Gastrocnemius medialis (tissue), 4 donors: ENCODE measurements at regions not wholly inside any gene's neighbourhood (a gene's known extent, or its start where the extent isn't known, plus 50 kb on each side); places are given as distances from the start of the nearest gene placed in this dataset.

Experiments
- ATAC-seq, 2 donors: fragments of 150-250 bp; one replicate each; pipeline ENCODE4 v1.9.1; 2016
- DNase-seq, 2 donors: peaks; one replicate each; pipeline ENCODE4 v3.0.0-alpha.2; 2019
- H3K27ac ChIP-seq, 4 donors: fragments of 200-600 bp; sonication (generic); 1 replicate in 1 of 4; 2 replicates in 3 of 4; pipeline ENCODE4 v1.5.1; 2016 to 2018; ENCODE audit warnings: mild to moderate bottlenecking in 2 of 4, moderate library complexity in 1 of 4
- H3K27me3 ChIP-seq, 3 donors: fragments of 200-600 bp; sonication (generic) in 2 of 3; 1 replicate in 1 of 3; 2 replicates in 2 of 3; pipeline versions ENCODE4 v1.5.1 to v1.6.0; 2016 to 2019; ENCODE audit warnings: mild to moderate bottlenecking in 1 of 3, moderate library complexity in 1 of 3
- H3K36me3 ChIP-seq, 2 donors: fragments of 200-600 bp; sonication (generic) in 1 of 2; one replicate each; pipeline ENCODE4 v1.5.1; 2017 to 2018
- H3K4me1 ChIP-seq, 2 donors: fragments of 200-600 bp; sonication (generic) in 1 of 2; one replicate each; pipeline ENCODE4 v1.5.1; 2016 to 2017; ENCODE audit warnings: mild to moderate bottlenecking in 2 of 2
- H3K4me3 ChIP-seq, 4 donors: fragments of 200-600 bp; sonication (generic) in 3 of 4; 1 replicate in 1 of 4; 2 replicates in 3 of 4; pipeline ENCODE4 v1.5.1; 2016 to 2019; ENCODE audit warnings: mild to moderate bottlenecking in 2 of 4
- H3K9me3 ChIP-seq, 3 donors: fragments of 200-600 bp; sonication (generic) in 2 of 3; 1 replicate in 1 of 3; 2 replicates in 2 of 3; pipeline ENCODE4 v1.5.1; 2016 to 2019
- POLR2A ChIP-seq, 2 donors: fragments of 450-650 bp; IDR thresholded peaks; one replicate each; pipeline ENCODE4 v1.6.1; 2017; ENCODE audit warnings: antibody characterized with exemption in 2 of 2, mild to moderate bottlenecking in 2 of 2, moderate library complexity in 2 of 2
- in situ Hi-C, 4 donors: fragments of 200-750 bp; cut with MboI; loops; one replicate each; pipeline versions ENCODE4 v1.15.0 to v1.8.0; 2017; ENCODE audit warnings: low sequenced_read_pairs in 4 of 4
- intact Hi-C: fragments of 100-400 bp; cut with DNase I; formaldehyde crosslinking; loops from one replicate; pipeline ENCODE4 v1.15.1; 2023; ENCODE audit warnings: low total_unique reads
- TF ChIP-seq, protein P1 (sequence below), 5 experiments: fragments of 450-650 bp in 3 of 5; fragments of 200-600 bp in 2 of 5; sonication (generic) in 2 of 5; IDR thresholded peaks in 4 of 5; conservative IDR thresholded peaks in 1 of 5; 1 replicate in 4 of 5; 2 replicates in 1 of 5; pipeline ENCODE4 v1.5.1; 2016 to 2019; ENCODE audit warnings: antibody characterized with exemption in 5 of 5, mild to moderate bottlenecking in 3 of 5, moderate library complexity in 3 of 5

DNA sequence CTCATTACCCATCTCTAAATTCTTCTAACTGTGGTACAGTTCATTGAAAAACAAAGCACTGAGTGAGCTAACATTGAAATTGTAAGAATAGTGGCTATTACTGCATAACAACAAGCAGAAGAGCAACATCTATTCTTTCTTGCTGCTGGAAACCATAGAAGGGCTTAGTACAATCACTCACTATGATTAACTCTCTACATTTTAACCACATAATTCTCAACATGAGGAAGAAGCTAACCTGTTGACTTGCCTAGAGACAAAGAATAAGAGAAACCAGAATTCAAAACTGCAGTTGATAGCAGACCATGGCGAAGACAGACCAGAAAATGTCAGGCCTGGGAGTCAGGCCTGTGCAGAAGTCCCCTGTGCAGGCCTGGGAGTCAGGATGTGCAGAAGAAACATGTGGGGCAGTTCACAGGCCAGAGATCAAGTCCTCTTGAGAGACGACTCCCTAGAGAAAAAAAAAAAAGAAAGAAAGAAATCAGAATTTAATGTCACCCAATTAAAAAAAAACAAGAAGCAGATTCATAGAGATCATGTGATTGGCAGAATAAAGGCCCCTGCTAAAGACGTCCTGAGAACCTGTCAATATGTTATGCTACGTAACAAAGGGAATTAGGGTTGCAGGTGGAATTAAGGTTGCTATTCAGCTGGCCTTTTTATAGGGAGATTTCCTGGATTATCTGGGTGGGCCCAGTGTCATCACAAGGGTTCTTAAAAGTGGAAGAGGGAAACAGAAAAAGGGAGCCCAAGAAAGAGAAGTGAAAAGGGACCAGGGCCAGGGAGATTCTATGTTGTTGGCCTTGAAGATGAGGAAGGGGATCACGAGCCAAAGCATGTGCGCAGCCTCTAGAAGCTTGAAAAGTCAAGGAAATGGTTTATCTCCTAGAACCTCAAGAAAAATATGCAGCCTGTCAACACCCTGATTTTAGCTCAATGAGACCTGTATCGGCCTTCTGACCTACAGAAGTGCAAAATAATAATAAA lies 94.9 kb downstream of the MRPL39 start:
- H3K4me1 ChIP-seq = no peaks in the 10 kb centered on the region
- no peak overlapping the region for H3K27ac ChIP-seq
- no peaks in the 10 kb centered on the region for H3K36me3 ChIP-seq
- in situ Hi-C loops (no loop called here), intact Hi-C loops (no loop called here)
- no peaks in the 10 kb centered on the region for H3K27me3 ChIP-seq
- ATAC-seq (no peak), DNase-seq (peak; percentile 7 to 28)
- no peak for TF ChIP-seq POLR2A (IDR thresholded peaks at IDR 0.05)
- TF ChIP-seq, protein P1, sequence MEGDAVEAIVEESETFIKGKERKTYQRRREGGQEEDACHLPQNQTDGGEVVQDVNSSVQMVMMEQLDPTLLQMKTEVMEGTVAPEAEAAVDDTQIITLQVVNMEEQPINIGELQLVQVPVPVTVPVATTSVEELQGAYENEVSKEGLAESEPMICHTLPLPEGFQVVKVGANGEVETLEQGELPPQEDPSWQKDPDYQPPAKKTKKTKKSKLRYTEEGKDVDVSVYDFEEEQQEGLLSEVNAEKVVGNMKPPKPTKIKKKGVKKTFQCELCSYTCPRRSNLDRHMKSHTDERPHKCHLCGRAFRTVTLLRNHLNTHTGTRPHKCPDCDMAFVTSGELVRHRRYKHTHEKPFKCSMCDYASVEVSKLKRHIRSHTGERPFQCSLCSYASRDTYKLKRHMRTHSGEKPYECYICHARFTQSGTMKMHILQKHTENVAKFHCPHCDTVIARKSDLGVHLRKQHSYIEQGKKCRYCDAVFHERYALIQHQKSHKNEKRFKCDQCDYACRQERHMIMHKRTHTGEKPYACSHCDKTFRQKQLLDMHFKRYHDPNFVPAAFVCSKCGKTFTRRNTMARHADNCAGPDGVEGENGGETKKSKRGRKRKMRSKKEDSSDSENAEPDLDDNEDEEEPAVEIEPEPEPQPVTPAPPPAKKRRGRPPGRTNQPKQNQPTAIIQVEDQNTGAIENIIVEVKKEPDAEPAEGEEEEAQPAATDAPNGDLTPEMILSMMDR (IDR thresholded peaks at IDR 0.05 in 4 of 5, conservative IDR thresholded peaks at IDR 0.05 in 1 of 5) = no peak
- H3K9me3 ChIP-seq = no peaks in the 10 kb centered on the region
- no peak overlapping the region for H3K4me3 ChIP-seq

GRCh38 chr21:25509862-25510261 lies 97.4 kb downstream of the MRPL39 start:
- Histone ChIP-seq H3K4me1 (no peaks in the 10 kb centered on the region), H3K36me3 (no peaks in the 10 kb centered on the region), H3K27me3 (no peaks in the 10 kb centered on the region), H3K4me3 (no peak overlapping the region), H3K27ac (no peak overlapping the region), H3K9me3 (no peaks in the 10 kb centered on the region)
- ATAC-seq (no peak), DNase-seq (no peak)
- intact Hi-C loops (no loop called here), in situ Hi-C loops (no loop called here)
- TF ChIP-seq, protein P1 (IDR thresholded peaks at IDR 0.05 in 4 of 5, conservative IDR thresholded peaks at IDR 0.05 in 1 of 5) = no peak
- TF ChIP-seq POLR2A (IDR thresholded peaks at IDR 0.05) = no peak

- in situ Hi-C loops (no loop called here), intact Hi-C loops (no loop called here)
- Histone ChIP-seq H3K27ac (no peak overlapping the region), H3K4me3 (no peak overlapping the region), H3K36me3 (no peaks in the 10 kb centered on the region), H3K4me1 (no peaks in the 10 kb centered on the region), H3K27me3 (no peaks in the 10 kb centered on the region), H3K9me3 (no peaks in the 10 kb centered on the region)
- DNase-seq (no peak), ATAC-seq (no peak)
- TF ChIP-seq, protein P1 (IDR thresholded peaks at IDR 0.05 in 4 of 5, conservative IDR thresholded peaks at IDR 0.05 in 1 of 5) = no peak
- no peak for TF ChIP-seq POLR2A (IDR thresholded peaks at IDR 0.05)
Observed at GRCh38 chr21:25508364-25508763, 98.9 kb downstream of the MRPL39 start.

- Histone ChIP-seq H3K36me3 (no peaks in the 10 kb centered on the region), H3K27me3 (no peaks in the 10 kb centered on the region), H3K9me3 (no peaks in the 10 kb centered on the region), H3K4me1 (no peaks in the 10 kb centered on the region), H3K27ac (no peak overlapping the region), H3K4me3 (no peak overlapping the region)
- ATAC-seq (no peak), DNase-seq (no peak)
- intact Hi-C loops (no loop called here), in situ Hi-C loops (no loop called here)
- TF ChIP-seq, protein P1 (IDR thresholded peaks at IDR 0.05 in 4 of 5, conservative IDR thresholded peaks at IDR 0.05 in 1 of 5) = no peak
- no peak for TF ChIP-seq POLR2A (IDR thresholded peaks at IDR 0.05)
Observed at GRCh38 chr21:25507522-25507921, 99.8 kb downstream of the MRPL39 start.
